ENCODE measurements at regions not wholly inside any gene's neighbourhood (a gene's known extent, or its start where the extent isn't known, plus 50 kb on each side); places are given as distances from the start of the nearest gene placed in this dataset.
"Not testable (repeated sequence)": the region's sequence is repeated elsewhere in the genome, so short reads cannot be mapped to it uniquely, and the experiment has no call there.

GRCh38 chr18:60018618-60019462, 119.0 kb downstream of the PMAIP1 start:
- no peak for DNase-seq (ENCODE audit: low spot score in 2 of 2)

GRCh38 chr18:60018134-60018533, 118.3 kb downstream of the PMAIP1 start:
- not testable (repeated sequence) for H3K36me3 Mint-ChIP-seq; H3K4me3 Mint-ChIP-seq; ATAC-seq (ENCODE audit: low read depth); H3K27ac Mint-ChIP-seq; DNase-seq (ENCODE audit: low spot score in 2 of 2); H3K4me1 Mint-ChIP-seq; H3K9me3 Mint-ChIP-seq
- H3K27me3 Mint-ChIP-seq, result peaks cover 11% of the 10 kb centered on the region

More at GRCh38 chr18:60018618-60019462, 119.0 kb downstream of the PMAIP1 start:
- no peaks in the 10 kb centered on the region for H3K36me3 Mint-ChIP-seq
- no peak overlapping the region for H3K27ac Mint-ChIP-seq
- peaks cover 8% of the 10 kb centered on the region for H3K4me1 Mint-ChIP-seq
- H3K27me3 Mint-ChIP-seq, result peaks cover 11% of the 10 kb centered on the region
- H3K4me3 Mint-ChIP-seq, result no peak overlapping the region
- no peak for ATAC-seq (ENCODE audit: low read depth)
- no peaks in the 10 kb centered on the region for H3K9me3 Mint-ChIP-seq

- peaks cover 8% of the 10 kb centered on the region for H3K27me3 Mint-ChIP-seq
- no peaks in the 10 kb centered on the region for H3K36me3 Mint-ChIP-seq
- H3K27ac Mint-ChIP-seq, result no peak overlapping the region
- no peak for ATAC-seq (ENCODE audit: low read depth)
- DNase-seq (ENCODE audit: low spot score in 2 of 2), result no peak
- no peak overlapping the region for H3K4me3 Mint-ChIP-seq
- peaks cover 6% of the 10 kb centered on the region for H3K4me1 Mint-ChIP-seq
- no peaks in the 10 kb centered on the region for H3K9me3 Mint-ChIP-seq
These were observed 117.6 kb downstream of the PMAIP1 start for GRCh38 chr18:60017371-60017770.

GRCh38 chr18:60015826-60016225, 116.0 kb downstream of the PMAIP1 start:
- not testable (repeated sequence) for DNase-seq (ENCODE audit: low spot score in 2 of 2); H3K4me1 Mint-ChIP-seq; H3K36me3 Mint-ChIP-seq; ATAC-seq (ENCODE audit: low read depth); H3K4me3 Mint-ChIP-seq; H3K9me3 Mint-ChIP-seq; H3K27me3 Mint-ChIP-seq; H3K27ac Mint-ChIP-seq

GRCh38 chr18:60013148-60013547, 113.4 kb downstream of the PMAIP1 start:
- H3K4me3 Mint-ChIP-seq; H3K9me3 Mint-ChIP-seq; ATAC-seq (ENCODE audit: low read depth); H3K27ac Mint-ChIP-seq; H3K27me3 Mint-ChIP-seq; H3K4me1 Mint-ChIP-seq; DNase-seq (ENCODE audit: low spot score in 2 of 2); H3K36me3 Mint-ChIP-seq: not testable (repeated sequence)

GRCh38 chr18:60010984-60011383, 111.2 kb downstream of the PMAIP1 start:
- DNase-seq (ENCODE audit: low spot score in 2 of 2), result no peak
- no peak overlapping the region for H3K27ac Mint-ChIP-seq
- no peaks in the 10 kb centered on the region for H3K36me3 Mint-ChIP-seq
- no peak for ATAC-seq (ENCODE audit: low read depth)
- no peak overlapping the region for H3K4me3 Mint-ChIP-seq
- H3K27me3 Mint-ChIP-seq, result peaks cover 9% of the 10 kb centered on the region
- no peaks in the 10 kb centered on the region for H3K4me1 Mint-ChIP-seq
- H3K9me3 Mint-ChIP-seq, result no peaks in the 10 kb centered on the region

GRCh38 chr18:60010513-60010912, 110.7 kb downstream of the PMAIP1 start:
- peaks cover 12% of the 10 kb centered on the region for H3K27me3 Mint-ChIP-seq
- no peaks in the 10 kb centered on the region for H3K4me1 Mint-ChIP-seq
- H3K27ac Mint-ChIP-seq, result no peak overlapping the region
- no peak for DNase-seq (ENCODE audit: low spot score in 2 of 2)
- H3K4me3 Mint-ChIP-seq, result no peak overlapping the region
- H3K9me3 Mint-ChIP-seq, result no peaks in the 10 kb centered on the region
- no peak for ATAC-seq (ENCODE audit: low read depth)
- H3K36me3 Mint-ChIP-seq, result no peaks in the 10 kb centered on the region

GRCh38 chr18:60007661-60008060, 107.9 kb downstream of the PMAIP1 start:
- H3K36me3 Mint-ChIP-seq, result no peaks in the 10 kb centered on the region

GRCh38 chr18:60003610-60004185, 103.9 kb downstream of the PMAIP1 start:
- no peak overlapping the region for H3K27ac Mint-ChIP-seq
- H3K36me3 Mint-ChIP-seq, result no peaks in the 10 kb centered on the region
- H3K27me3 Mint-ChIP-seq, result peaks cover 12% of the 10 kb centered on the region
- peaks cover 3% of the 10 kb centered on the region for H3K9me3 Mint-ChIP-seq
- no peak overlapping the region for H3K4me3 Mint-ChIP-seq
- H3K4me1 Mint-ChIP-seq, result no peaks in the 10 kb centered on the region
- DNase-seq (ENCODE audit: low spot score in 2 of 2) (no peak), ATAC-seq (ENCODE audit: low read depth) (no peak)

More at GRCh38 chr18:60007661-60008060, 107.9 kb downstream of the PMAIP1 start:
- H3K4me1 Mint-ChIP-seq, result no peaks in the 10 kb centered on the region
- no peaks in the 10 kb centered on the region for H3K9me3 Mint-ChIP-seq
- ATAC-seq (ENCODE audit: low read depth) (no peak), DNase-seq (ENCODE audit: low spot score in 2 of 2) (no peak)
- H3K4me3 Mint-ChIP-seq, result no peak overlapping the region
- no peak overlapping the region for H3K27ac Mint-ChIP-seq
- peaks cover 15% of the 10 kb centered on the region for H3K27me3 Mint-ChIP-seq

- Mint-ChIP-seq H3K4me1 (no peaks in the 10 kb centered on the region), H3K27me3 (peaks cover 5% of the 10 kb centered on the region), H3K27ac (no peak overlapping the region), H3K9me3 (peaks cover 4% of the 10 kb centered on the region), H3K4me3 (no peak overlapping the region), H3K36me3 (no peaks in the 10 kb centered on the region)
- DNase-seq (ENCODE audit: low spot score in 2 of 2) (no peak), ATAC-seq (ENCODE audit: low read depth) (peak; percentile 46)
These were observed 96.7 kb downstream of the PMAIP1 start for GRCh38 chr18:59996370-59996966.

- ATAC-seq (ENCODE audit: low read depth) (peak; percentile 63), DNase-seq (ENCODE audit: low spot score in 2 of 2) (no peak)
- Mint-ChIP-seq H3K9me3 (peaks cover 2% of the 10 kb centered on the region), H3K4me1 (no peaks in the 10 kb centered on the region), H3K36me3 (no peaks in the 10 kb centered on the region), H3K4me3 (no peak overlapping the region), H3K27ac (no peak overlapping the region), H3K27me3 (peaks cover 4% of the 10 kb centered on the region)
These were observed 94.6 kb downstream of the PMAIP1 start for GRCh38 chr18:59994357-59994756.

- Mint-ChIP-seq H3K4me1 (no peaks in the 10 kb centered on the region), H3K36me3 (no peaks in the 10 kb centered on the region), H3K9me3 (peaks cover 2% of the 10 kb centered on the region), H3K27me3 (peaks cover 4% of the 10 kb centered on the region), H3K4me3 (no peak overlapping the region), H3K27ac (no peak overlapping the region)
- no peak for DNase-seq (ENCODE audit: low spot score in 2 of 2)
- no peak for ATAC-seq (ENCODE audit: low read depth)
These were observed 93.8 kb downstream of the PMAIP1 start for GRCh38 chr18:59993560-59993959.

GRCh38 chr18:59990121-59990823, 90.5 kb downstream of the PMAIP1 start:
- no peak for ATAC-seq (ENCODE audit: low read depth)

More at GRCh38 chr18:59990121-59990823, 90.5 kb downstream of the PMAIP1 start:
- Mint-ChIP-seq H3K4me3 (no peak overlapping the region), H3K4me1 (no peaks in the 10 kb centered on the region), H3K36me3 (no peaks in the 10 kb centered on the region), H3K27ac (no peak overlapping the region), H3K9me3 (no peaks in the 10 kb centered on the region), H3K27me3 (peaks cover 4% of the 10 kb centered on the region)
- no peak for DNase-seq (ENCODE audit: low spot score in 2 of 2)

All from memory B cell (primary cell).